IgD-negative memory B cell (primary cell): ENCODE measurements at regions not wholly inside any gene's neighbourhood (a gene's known extent, or its start where the extent isn't known, plus 50 kb on each side); places are given as distances from the start of the nearest gene placed in this dataset.
"Not testable (repeated sequence)": the region's sequence is repeated elsewhere in the genome, so short reads cannot be mapped to it uniquely, and the experiment has no call there.

Experiments
- H3K27ac Mint-ChIP-seq, 3 donors: one replicate each; pipeline ENCODE4 v1.8.0; 2020 to 2022; ENCODE audit warnings: mild to moderate bottlenecking in 3 of 3, mixed read lengths in 3 of 3, moderate library complexity in 1 of 3
- H3K27me3 Mint-ChIP-seq: one replicate; pipeline ENCODE4 v1.8.0; 2021; ENCODE audit warnings: mixed read lengths
- H3K36me3 Mint-ChIP-seq: one replicate; pipeline ENCODE4 v1.8.0; 2020; ENCODE audit warnings: mild to moderate bottlenecking, mixed read lengths
- H3K4me1 Mint-ChIP-seq, 3 donors: one replicate each; pipeline ENCODE4 v1.8.0; 2020 to 2022; ENCODE audit warnings: mixed read lengths in 3 of 3, mild to moderate bottlenecking in 1 of 3
- H3K4me3 Mint-ChIP-seq, 4 donors: one replicate each; pipeline ENCODE4 v1.8.0; 2020 to 2022; ENCODE audit warnings: mild to moderate bottlenecking in 4 of 4, mixed read lengths in 4 of 4, moderate library complexity in 3 of 4
- H3K9me3 Mint-ChIP-seq, 3 donors: one replicate each; pipeline ENCODE4 v1.8.0; 2020 to 2021; ENCODE audit warnings: mixed read lengths in 3 of 3, mild to moderate bottlenecking in 1 of 3

- Mint-ChIP-seq H3K9me3 (peaks cover 0 to 3% (median 0%) of the 10 kb centered on the region in 3 donors), H3K36me3 (no peaks in the 10 kb centered on the region), H3K27ac (no peak overlapping the region), H3K4me3 (no peak overlapping the region), H3K27me3 (peaks cover 7% of the 10 kb centered on the region), H3K4me1 (peaks cover 7 to 14% (median 10%) of the 10 kb centered on the region in 3 donors)
These were observed 52.9 kb downstream of the ZBTB9 start for GRCh38 chr6:33507261-33507660.

GRCh38 chr6:33508935-33509926, 54.9 kb downstream of the ZBTB9 start:
- no peaks in the 10 kb centered on the region for H3K9me3 Mint-ChIP-seq
- peak overlapping the region in 3 of 4 donors; percentile 32 to 89 (median 78) for H3K4me3 Mint-ChIP-seq
- no peaks in the 10 kb centered on the region for H3K36me3 Mint-ChIP-seq
- peak overlapping the region in 1 of 3 donors; percentile 5 for H3K27ac Mint-ChIP-seq
- H3K4me1 Mint-ChIP-seq, result peaks cover 7 to 14% (median 10%) of the 10 kb centered on the region in 3 donors
- H3K27me3 Mint-ChIP-seq, result peaks cover 4% of the 10 kb centered on the region

- no peaks in the 10 kb centered on the region for H3K9me3 Mint-ChIP-seq
- peaks cover 7 to 16% (median 10%) of the 10 kb centered on the region in 3 donors for H3K4me1 Mint-ChIP-seq
- H3K4me3 Mint-ChIP-seq, result no peak overlapping the region
- peaks cover 2% of the 10 kb centered on the region for H3K27me3 Mint-ChIP-seq
- peaks cover 3% of the 10 kb centered on the region for H3K36me3 Mint-ChIP-seq
- H3K27ac Mint-ChIP-seq, result no peak overlapping the region
These were observed 58.8 kb downstream of the ZBTB9 start for GRCh38 chr6:33513213-33513612.

- H3K36me3 Mint-ChIP-seq, result peaks cover 3% of the 10 kb centered on the region
- H3K9me3 Mint-ChIP-seq, result no peaks in the 10 kb centered on the region
- no peak overlapping the region for H3K27ac Mint-ChIP-seq
- no peak overlapping the region for H3K4me3 Mint-ChIP-seq
- no peaks in the 10 kb centered on the region for H3K27me3 Mint-ChIP-seq
- H3K4me1 Mint-ChIP-seq, result peaks cover 0 to 1% (median 0%) of the 10 kb centered on the region in 3 donors
These were observed 62.4 kb downstream of the ZBTB9 start for GRCh38 chr6:33516726-33517125.

GRCh38 chr6:33520636-33521488, 59.2 kb downstream of the BAK1 start:
- not testable (repeated sequence) for H3K9me3 Mint-ChIP-seq, H3K27ac Mint-ChIP-seq, H3K36me3 Mint-ChIP-seq, H3K4me3 Mint-ChIP-seq, H3K27me3 Mint-ChIP-seq, H3K4me1 Mint-ChIP-seq

GRCh38 chr6:33521489-33522091, 58.5 kb downstream of the BAK1 start:
- Mint-ChIP-seq H3K36me3 (no peaks in the 10 kb centered on the region), H3K27ac (no peak overlapping the region)

More at GRCh38 chr6:33521489-33522091, 58.5 kb downstream of the BAK1 start:
- Mint-ChIP-seq H3K4me3 (no peak overlapping the region), H3K9me3 (no peaks in the 10 kb centered on the region), H3K27me3 (no peaks in the 10 kb centered on the region), H3K4me1 (no peaks in the 10 kb centered on the region)
